NCI-H1105 (cell line): ENCODE measurements at regions not wholly inside any gene's neighbourhood (a gene's known extent, or its start where the extent isn't known, plus 50 kb on each side); places are given as distances from the start of the nearest gene placed in this dataset.

Experiments
- DNase-seq: peaks from one replicate; lab custom pipeline; 2025; lab: John Stamatoyannopoulos, UW

DNA sequence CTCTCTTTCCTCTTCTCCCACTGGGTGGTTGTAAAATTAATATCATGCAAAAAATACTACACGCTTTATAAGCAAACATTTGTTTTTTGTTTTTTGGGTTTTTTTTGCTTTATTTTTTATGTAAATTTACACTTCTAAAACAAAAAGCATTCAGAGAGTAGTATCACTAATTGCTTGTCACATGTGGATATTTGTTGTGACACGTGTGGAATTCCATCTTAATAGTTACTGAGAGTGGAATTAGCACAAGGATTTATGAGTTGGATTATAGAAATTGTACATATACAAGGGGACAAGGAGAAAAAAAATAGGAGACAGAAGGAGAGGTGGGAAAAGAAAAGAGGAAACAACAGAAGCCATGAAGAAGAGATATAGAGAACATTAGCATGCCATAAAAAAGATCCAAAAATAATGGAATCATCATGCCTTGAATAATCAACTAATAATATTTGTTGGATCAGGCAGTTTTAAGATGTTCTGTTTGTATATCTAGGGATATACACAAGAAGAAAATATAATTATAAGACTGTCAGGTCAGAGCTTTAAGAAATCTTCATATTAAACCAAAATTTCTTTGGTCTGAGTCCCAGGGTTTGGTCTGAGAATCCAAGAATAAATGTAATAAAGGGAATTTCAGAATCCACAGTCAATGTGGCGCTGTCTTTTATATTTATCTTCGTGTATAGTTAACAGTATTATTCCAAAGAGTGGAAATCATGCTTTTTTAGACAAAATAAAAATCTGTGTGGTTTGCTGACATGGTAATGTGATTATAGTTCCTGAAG lies 98.5 kb upstream of the INTU start:
- DNase-seq, result no peak

DNA sequence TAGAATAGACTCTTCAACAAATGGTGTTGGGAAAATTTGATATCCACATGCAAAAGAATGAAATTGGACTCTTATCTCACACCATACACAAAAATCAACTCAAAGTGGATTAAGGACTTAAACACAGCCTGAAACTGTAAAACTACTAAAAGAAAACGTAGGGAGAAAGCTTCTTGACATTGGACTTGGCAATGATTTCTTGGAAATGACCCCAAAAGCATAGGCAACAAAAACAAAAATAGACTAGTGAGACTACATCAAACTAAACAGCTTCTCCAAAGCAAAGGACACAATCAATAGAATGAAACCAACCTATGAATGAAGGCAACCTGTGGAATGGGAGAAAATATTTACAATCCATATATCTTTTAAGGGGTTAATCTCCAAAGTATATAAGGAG lies 94.7 kb upstream of the INTU start:
- no peak for DNase-seq

- DNase-seq, result no peak
Measured at GRCh38 chr4:127540497-127541025, 92.2 kb upstream of the INTU start.

- no peak for DNase-seq
Measured at GRCh38 chr4:127545271-127545670, 87.5 kb upstream of the INTU start.

DNA sequence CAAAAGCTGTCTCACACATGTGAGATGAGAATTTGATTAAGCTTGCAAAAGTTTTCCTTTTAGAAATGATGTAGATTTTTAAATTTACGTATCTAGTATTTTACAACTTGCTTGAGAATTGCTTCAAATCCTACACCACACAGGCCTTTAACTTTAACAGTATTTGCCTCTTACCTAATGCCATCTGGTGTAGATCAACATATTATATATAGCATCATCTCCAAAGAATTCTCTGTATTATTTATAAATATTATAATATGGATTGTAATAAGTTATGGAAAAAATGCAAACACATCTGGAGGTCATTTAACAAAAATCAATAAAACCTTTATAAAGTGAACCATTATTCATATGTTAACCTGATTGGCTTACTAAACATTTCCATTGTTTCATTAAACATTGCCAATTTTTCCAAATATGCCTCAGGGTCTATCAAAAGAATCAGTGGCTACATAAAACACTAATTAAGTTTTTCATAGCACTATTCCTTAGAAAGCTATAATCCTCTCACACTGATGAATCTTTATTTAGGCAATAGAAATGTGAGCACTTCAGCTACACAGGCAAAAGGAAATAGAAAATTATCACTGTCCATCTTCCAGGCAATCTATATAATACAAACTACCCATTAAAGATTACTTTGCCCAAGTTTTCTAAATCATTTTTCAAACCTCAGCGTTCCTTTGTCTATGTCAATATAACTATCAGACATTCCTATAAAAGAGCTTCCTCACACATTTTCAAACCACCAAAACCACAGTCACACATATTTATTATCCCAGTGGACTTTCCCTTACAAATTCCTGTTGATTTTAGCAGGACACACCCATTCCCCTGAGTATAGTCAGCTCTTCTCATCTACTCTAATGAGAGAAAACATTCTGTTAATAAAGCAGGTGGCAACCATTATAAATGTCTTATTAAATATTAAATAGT lies 83.5 kb upstream of the INTU start:
- no peak for DNase-seq

GRCh38 chr4:127555106-127555505 lies 77.7 kb upstream of the INTU start:
- DNase-seq, result no peak

DNA sequence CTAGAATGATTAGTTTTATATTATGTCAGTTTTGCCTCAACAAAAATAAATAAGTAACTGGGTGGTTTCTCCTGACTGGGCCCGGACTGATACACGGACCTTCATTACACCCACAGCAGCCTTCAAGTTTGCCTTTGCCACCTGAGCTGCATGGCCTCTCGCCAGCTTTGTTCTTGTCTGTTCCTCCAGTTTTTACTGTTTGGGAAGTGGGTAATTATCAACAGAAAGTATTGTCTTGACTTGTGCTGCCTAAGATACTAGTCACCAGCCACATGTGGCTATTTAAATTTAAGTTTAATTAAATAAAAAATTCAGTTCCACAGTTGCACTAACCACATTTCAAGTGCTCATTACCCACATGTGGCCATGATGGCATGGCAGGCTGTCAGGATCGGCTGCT lies 74.7 kb upstream of the INTU start:
- DNase-seq, result no peak

DNA sequence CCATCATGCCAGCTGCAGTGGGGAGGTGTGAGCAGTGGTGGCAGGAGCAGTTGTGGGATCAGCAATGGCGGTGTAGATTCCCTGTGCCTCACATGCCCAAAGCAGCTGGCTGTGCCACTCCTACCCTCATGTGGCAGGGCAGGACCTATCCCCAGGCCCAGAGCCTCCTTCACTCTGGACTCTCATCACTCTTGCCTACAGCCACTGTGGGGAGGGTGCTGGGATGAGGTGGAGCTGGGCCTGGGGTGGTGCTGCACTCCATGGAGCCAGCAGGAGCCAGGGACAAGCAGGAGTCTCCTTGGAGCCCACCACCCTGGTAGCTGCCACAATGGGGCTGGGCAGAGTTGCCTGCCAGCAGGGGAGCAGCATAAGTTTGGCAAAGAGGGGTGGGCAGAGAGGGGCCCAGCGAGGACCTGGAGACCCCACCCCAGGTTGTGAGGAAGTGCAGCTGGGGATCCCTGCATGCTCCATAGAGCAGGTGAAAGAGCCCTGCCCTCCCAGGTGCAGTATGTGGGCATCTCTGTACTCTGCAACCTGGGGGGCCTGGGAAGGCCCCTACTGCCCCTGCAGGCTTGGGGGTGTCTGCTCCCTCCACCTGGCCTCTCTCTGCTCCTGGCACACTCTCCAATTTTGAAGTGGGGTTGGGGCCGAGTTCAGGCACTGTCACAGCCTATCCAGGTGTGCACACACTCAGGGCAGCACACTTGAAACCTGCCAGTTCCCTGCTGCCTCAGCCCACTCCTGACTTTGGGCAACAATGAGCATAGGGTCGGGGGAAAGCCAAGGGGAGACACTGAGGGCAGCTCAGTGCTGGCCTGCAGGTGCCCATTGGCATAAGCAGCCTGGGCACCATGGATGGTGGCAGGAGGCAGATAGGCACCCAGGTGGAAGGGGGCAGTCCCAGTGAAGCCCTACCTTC lies 74.0 kb upstream of the INTU start:
- DNase-seq, result no peak

- DNase-seq, result no peak
Measured at GRCh38 chr4:127559981-127560380, 72.8 kb upstream of the INTU start.

- no peak for DNase-seq
Measured at GRCh38 chr4:127560755-127561154, 72.0 kb upstream of the INTU start.

- DNase-seq, result no peak
Measured at GRCh38 chr4:127574643-127575042, 58.1 kb upstream of the INTU start.

- DNase-seq, result no peak
Measured at GRCh38 chr4:127575888-127576287, 56.9 kb upstream of the INTU start.

DNA sequence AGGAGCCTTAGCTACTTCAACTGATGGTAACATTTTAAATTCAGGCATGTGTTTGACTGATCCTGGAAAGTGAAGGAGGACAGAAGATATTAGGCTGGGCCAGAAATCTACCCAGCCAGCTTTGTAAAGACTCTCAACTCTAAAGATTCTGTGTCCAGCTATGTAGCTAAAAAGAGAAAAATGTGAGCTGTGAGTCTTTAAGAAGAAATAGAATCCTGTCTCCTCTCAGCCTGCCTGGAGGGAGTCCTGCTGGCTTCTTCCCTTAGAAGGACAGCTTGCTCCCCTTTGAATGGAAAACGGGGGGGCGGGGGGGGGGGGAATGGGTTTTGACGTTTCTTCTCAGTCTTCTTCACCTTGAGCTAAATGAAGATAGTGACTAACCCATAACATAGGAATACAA lies 54.3 kb upstream of the INTU start:
- DNase-seq, result no peak

DNA sequence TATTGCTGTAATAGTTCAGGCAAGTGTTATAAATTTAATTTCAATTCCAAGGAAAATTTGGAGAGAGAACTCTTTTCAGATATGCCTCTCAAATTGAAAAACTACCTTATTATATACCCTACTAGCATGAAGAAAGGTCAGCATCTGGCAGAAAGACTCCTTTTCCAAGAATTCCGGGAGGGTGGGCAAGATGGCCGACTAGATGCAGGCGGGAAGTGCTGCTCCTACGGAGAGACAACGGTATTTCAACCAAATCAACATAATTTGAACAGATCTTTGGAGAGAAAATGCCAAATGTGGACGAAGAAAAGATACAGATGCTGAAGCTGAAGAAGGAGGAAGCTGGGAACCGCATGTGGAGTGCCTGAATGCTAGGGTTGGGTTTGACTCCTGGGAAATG lies 53.8 kb upstream of the INTU start:
- DNase-seq, result no peak

DNA sequence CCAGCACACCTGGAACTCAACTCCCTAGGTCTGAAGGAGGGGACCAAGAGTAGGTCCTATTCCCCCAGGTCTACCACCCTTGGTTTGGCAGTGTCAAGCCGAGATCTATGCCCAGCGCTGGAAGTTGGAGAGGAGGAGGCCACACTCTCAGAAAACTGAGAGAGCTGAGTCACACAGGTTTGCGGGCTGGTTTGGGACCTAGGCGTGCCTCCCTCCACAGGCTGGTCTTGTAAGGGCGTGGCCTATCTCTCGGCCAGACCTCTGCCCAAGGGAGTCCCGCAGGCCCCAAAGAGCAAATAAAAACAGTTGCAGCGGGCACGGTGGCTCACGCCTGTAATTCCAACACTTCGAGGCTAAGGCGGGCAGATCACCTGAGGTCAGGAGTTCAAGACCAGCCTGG lies 52.9 kb upstream of the INTU start:
- no peak for DNase-seq

GRCh38 chr4:127580300-127580699 lies 52.5 kb upstream of the INTU start:
- no peak for DNase-seq

- no peak for DNase-seq
Measured at GRCh38 chr4:127580891-127581290, 51.9 kb upstream of the INTU start.
